CD8-positive, alpha-beta memory T cell (primary cell): ENCODE measurements at regions not wholly inside any gene's neighbourhood (a gene's known extent, or its start where the extent isn't known, plus 50 kb on each side); places are given as distances from the start of the nearest gene placed in this dataset.

Experiments used
- CTCF ChIA-PET: fragments of 350-600 bp; sonication (Branson Sonifier 250); formaldehyde crosslinking; loops from one replicate; lab custom pipeline; 2021; ENCODE audit warnings: antibody characterized with exemption; lab: Charles Lee
- POLR2A ChIA-PET: fragments of 350-600 bp; sonication (Branson Sonifier 250); formaldehyde crosslinking; loops from one replicate; lab custom pipeline; 2021; ENCODE audit warnings: antibody characterized with exemption; lab: Charles Lee
- DNase-seq, 5 donors: peaks; one replicate each; pipeline versions ENCODE4 v3.0.0 to v3.0.0-alpha.2; 2020 to 2022; ENCODE audit warnings: mixed read lengths in 1 of 5
- H3K27ac ChIP-seq: one replicate; pipeline ENCODE4 v1.7.0; 2013; ENCODE audit warnings: low read depth, mild to moderate bottlenecking, low read length, moderate library complexity
- H3K27me3 ChIP-seq: 2 replicates; pipeline ENCODE4 v1.7.0; 2013; ENCODE audit warnings: low read length, mild to moderate bottlenecking; ENCODE audit not compliant: insufficient read depth, poor library complexity, severe bottlenecking
- H3K36me3 ChIP-seq: 2 replicates; pipeline ENCODE4 v1.7.0; 2013; ENCODE audit warnings: mild to moderate bottlenecking, low read length, moderate library complexity; ENCODE audit not compliant: insufficient read depth
- H3K4me1 ChIP-seq: 2 replicates; pipeline ENCODE4 v1.7.0; 2013; ENCODE audit warnings: mild to moderate bottlenecking, low read length, moderate library complexity; ENCODE audit not compliant: insufficient read depth
- H3K4me3 ChIP-seq: 2 replicates; pipeline ENCODE4 v1.7.0; 2013; ENCODE audit warnings: mild to moderate bottlenecking, low read length
- H3K9me3 ChIP-seq: 2 replicates; pipeline ENCODE4 v1.7.0; 2013; ENCODE audit warnings: mild to moderate bottlenecking, low read length
- H3K27ac Mint-ChIP-seq, 8 donors: one replicate each; pipeline ENCODE4 v1.8.0; 2020 to 2021; ENCODE audit warnings: mixed read lengths in 8 of 8, mild to moderate bottlenecking in 6 of 8, inconsistent platforms in 3 of 8, moderate library complexity in 3 of 8
- H3K27me3 Mint-ChIP-seq, 2 donors: one replicate each; pipeline ENCODE4 v1.8.0; 2020 to 2021; ENCODE audit warnings: mixed read lengths in 2 of 2, mild to moderate bottlenecking in 1 of 2, moderate library complexity in 1 of 2
- H3K36me3 Mint-ChIP-seq, 3 donors: one replicate each; pipeline ENCODE4 v1.8.0; 2020 to 2021; ENCODE audit warnings: mixed read lengths in 3 of 3, inconsistent platforms in 1 of 3, mild to moderate bottlenecking in 1 of 3
- H3K4me1 Mint-ChIP-seq, 3 donors: one replicate each; pipeline ENCODE4 v1.8.0; 2020 to 2021; ENCODE audit warnings: mixed read lengths in 3 of 3, inconsistent platforms in 1 of 3, mild to moderate bottlenecking in 1 of 3
- H3K4me3 Mint-ChIP-seq, 7 donors: one replicate each; pipeline ENCODE4 v1.8.0; 2020 to 2021; ENCODE audit warnings: mixed read lengths in 7 of 7, mild to moderate bottlenecking in 6 of 7, moderate library complexity in 4 of 7, inconsistent platforms in 2 of 7
- H3K9me3 Mint-ChIP-seq, 5 donors: one replicate each; pipeline ENCODE4 v1.8.0; 2020 to 2022; ENCODE audit warnings: mixed read lengths in 5 of 5, mild to moderate bottlenecking in 3 of 5, moderate library complexity in 2 of 5, inconsistent platforms in 1 of 5

GRCh38 chr6:12481850-12482249 is 191.7 kb downstream of the EDN1 start:
- Histone ChIP-seq H3K9me3 (no peaks in the 10 kb centered on the region), H3K4me1 (no peaks in the 10 kb centered on the region), H3K27me3 (no peaks in the 10 kb centered on the region), H3K4me3 (no peak overlapping the region), H3K27ac (no peak overlapping the region), H3K36me3 (no peaks in the 10 kb centered on the region)
- CTCF ChIA-PET, result no interaction called here
- Mint-ChIP-seq H3K4me3 (no peak overlapping the region), H3K27me3 (peaks cover 0 to 2% of the 10 kb centered on the region in 2 donors), H3K9me3 (peaks cover 0 to 2% (median 0%) of the 10 kb centered on the region in 5 donors), H3K36me3 (no peaks in the 10 kb centered on the region), H3K27ac (peak overlapping the region in 1 of 8 donors; percentile 47), H3K4me1 (peaks cover 0 to 18% (median 8%) of the 10 kb centered on the region in 3 donors)
- DNase-seq, result no peak
- POLR2A ChIA-PET, result no interaction called here

- no peaks in the 10 kb centered on the region for H3K36me3 Mint-ChIP-seq
- peaks cover 0 to 2% (median 0%) of the 10 kb centered on the region in 5 donors for H3K9me3 Mint-ChIP-seq
- Histone ChIP-seq H3K9me3 (no peaks in the 10 kb centered on the region), H3K27ac (no peak overlapping the region), H3K4me1 (no peaks in the 10 kb centered on the region), H3K4me3 (no peak overlapping the region), H3K27me3 (no peaks in the 10 kb centered on the region), H3K36me3 (no peaks in the 10 kb centered on the region)
- no peak overlapping the region for H3K27ac Mint-ChIP-seq
- DNase-seq, result no peak
- H3K4me3 Mint-ChIP-seq, result peak overlapping the region in 3 of 7 donors; percentile 20 to 52 (median 27)
- H3K4me1 Mint-ChIP-seq, result peaks cover 0 to 18% (median 8%) of the 10 kb centered on the region in 3 donors
- H3K27me3 Mint-ChIP-seq, result peaks cover 0 to 2% of the 10 kb centered on the region in 2 donors
- CTCF ChIA-PET, result no interaction called here
- POLR2A ChIA-PET, result no interaction called here
Observed at GRCh38 chr6:12482386-12483375, 192.5 kb downstream of the EDN1 start.

- CTCF ChIA-PET, result no interaction called here
- peak overlapping the region in 4 of 7 donors; percentile 1 to 52 (median 34) for H3K4me3 Mint-ChIP-seq
Observed at GRCh38 chr6:12483712-12484111, 193.6 kb downstream of the EDN1 start.

GRCh38 chr6:12484519-12484918 is 194.4 kb downstream of the EDN1 start:
- H3K36me3 Mint-ChIP-seq, result no peaks in the 10 kb centered on the region
- ChIA-PET CTCF (no interaction called here), POLR2A (no interaction called here)
- peaks cover 0 to 2% (median 0%) of the 10 kb centered on the region in 5 donors for H3K9me3 Mint-ChIP-seq
- DNase-seq, result no peak
- H3K4me1 ChIP-seq, result no peaks in the 10 kb centered on the region
- no peak overlapping the region for H3K4me3 ChIP-seq
- no peak overlapping the region for H3K27ac Mint-ChIP-seq
- no peak overlapping the region for H3K4me3 Mint-ChIP-seq
- peaks cover 0 to 18% (median 8%) of the 10 kb centered on the region in 3 donors for H3K4me1 Mint-ChIP-seq
- H3K9me3 ChIP-seq, result no peaks in the 10 kb centered on the region
- H3K36me3 ChIP-seq, result no peaks in the 10 kb centered on the region
- H3K27me3 Mint-ChIP-seq, result peaks cover 0 to 2% of the 10 kb centered on the region in 2 donors
- H3K27me3 ChIP-seq, result no peaks in the 10 kb centered on the region
- H3K27ac ChIP-seq, result no peak overlapping the region

More at GRCh38 chr6:12483712-12484111, 193.6 kb downstream of the EDN1 start:
- no peaks in the 10 kb centered on the region for H3K4me1 ChIP-seq
- no peaks in the 10 kb centered on the region for H3K9me3 ChIP-seq
- peaks cover 0 to 18% (median 8%) of the 10 kb centered on the region in 3 donors for H3K4me1 Mint-ChIP-seq
- no peak for DNase-seq
- no peak overlapping the region for H3K27ac ChIP-seq
- H3K36me3 ChIP-seq, result no peaks in the 10 kb centered on the region
- POLR2A ChIA-PET, result no interaction called here
- H3K36me3 Mint-ChIP-seq, result no peaks in the 10 kb centered on the region
- H3K27me3 ChIP-seq, result no peaks in the 10 kb centered on the region
- no peak overlapping the region for H3K4me3 ChIP-seq
- H3K27me3 Mint-ChIP-seq, result peaks cover 0 to 2% of the 10 kb centered on the region in 2 donors
- H3K9me3 Mint-ChIP-seq, result peaks cover 0 to 2% (median 0%) of the 10 kb centered on the region in 5 donors
- no peak overlapping the region for H3K27ac Mint-ChIP-seq

- Mint-ChIP-seq H3K27me3 (peaks cover 0 to 2% of the 10 kb centered on the region in 2 donors), H3K4me1 (peaks cover 0 to 18% (median 8%) of the 10 kb centered on the region in 3 donors), H3K4me3 (no peak overlapping the region), H3K27ac (no peak overlapping the region), H3K9me3 (peaks cover 0 to 2% (median 0%) of the 10 kb centered on the region in 5 donors), H3K36me3 (no peaks in the 10 kb centered on the region)
- Histone ChIP-seq H3K4me1 (no peaks in the 10 kb centered on the region), H3K27me3 (no peaks in the 10 kb centered on the region), H3K9me3 (no peaks in the 10 kb centered on the region), H3K27ac (no peak overlapping the region), H3K36me3 (no peaks in the 10 kb centered on the region), H3K4me3 (no peak overlapping the region)
- DNase-seq, result no peak
- POLR2A ChIA-PET, result no interaction called here
- CTCF ChIA-PET, result no interaction called here
Observed at GRCh38 chr6:12485226-12485764, 195.1 kb downstream of the EDN1 start.

GRCh38 chr6:12485837-12486236 is 195.7 kb downstream of the EDN1 start:
- Histone ChIP-seq H3K9me3 (no peaks in the 10 kb centered on the region), H3K27me3 (no peaks in the 10 kb centered on the region), H3K27ac (no peak overlapping the region), H3K36me3 (no peaks in the 10 kb centered on the region), H3K4me1 (no peaks in the 10 kb centered on the region), H3K4me3 (no peak overlapping the region)
- DNase-seq, result no peak
- Mint-ChIP-seq H3K9me3 (no peaks in the 10 kb centered on the region), H3K27me3 (peaks cover 0 to 2% of the 10 kb centered on the region in 2 donors), H3K4me3 (no peak overlapping the region), H3K36me3 (no peaks in the 10 kb centered on the region), H3K4me1 (peaks cover 0 to 18% (median 8%) of the 10 kb centered on the region in 3 donors), H3K27ac (no peak overlapping the region)
- CTCF ChIA-PET, result no interaction called here
- POLR2A ChIA-PET, result no interaction called here

GRCh38 chr6:12490351-12490903 is 200.3 kb downstream of the EDN1 start:
- ChIA-PET CTCF (no interaction called here), POLR2A (no interaction called here)
- Histone ChIP-seq H3K4me1 (no peaks in the 10 kb centered on the region), H3K9me3 (no peaks in the 10 kb centered on the region), H3K27me3 (no peaks in the 10 kb centered on the region), H3K4me3 (no peak overlapping the region), H3K27ac (no peak overlapping the region), H3K36me3 (no peaks in the 10 kb centered on the region)
- Mint-ChIP-seq H3K4me1 (no peaks in the 10 kb centered on the region), H3K36me3 (no peaks in the 10 kb centered on the region), H3K9me3 (peaks cover 0 to 4% (median 0%) of the 10 kb centered on the region in 5 donors), H3K4me3 (no peak overlapping the region), H3K27me3 (peaks cover 4 to 6% of the 10 kb centered on the region in 2 donors), H3K27ac (no peak overlapping the region)
- no peak for DNase-seq
